HCT116 (cell line): ENCODE measurements at regions not wholly inside any gene's neighbourhood (a gene's known extent, or its start where the extent isn't known, plus 50 kb on each side); places are given as distances from the start of the nearest gene placed in this dataset.
"Not testable (repeated sequence)": the region's sequence is repeated elsewhere in the genome, so short reads cannot be mapped to it uniquely, and the experiment has no call there.

Experiments used
- ATAC-seq: fragments of 200-7000 bp; cut with Tn5 transposase; 2 replicates; pipeline ENCODE4 v1.9.1; 2020; ENCODE audit warnings: mild to moderate bottlenecking, moderate library complexity
- BruUV-seq: library from RNA; stranded (reverse); fragments of 400-500 nt; replicated peaks from 2 replicates; lab custom pipeline; 2021; lab: Mats Ljungman, UMichigan
- CTCF ChIA-PET: fragments of 300-600 bp; sonication (Branson Sonifier 250); formaldehyde crosslinking; loops from one replicate; lab custom pipeline; 2021; ENCODE audit warnings: antibody characterized with exemption; lab: Charles Lee
- POLR2A ChIA-PET: fragments of 300-600, 350-600 bp; sonication (Branson Sonifier 250); formaldehyde crosslinking; loops from one replicate; lab custom pipeline; 2021; ENCODE audit warnings: antibody characterized with exemption; lab: Charles Lee
- RAD21 ChIA-PET, 2 experiments: fragments of 300-600 bp; sonication (Branson Sonifier 250); formaldehyde crosslinking; loops; one replicate each; lab custom pipeline; 2023; ENCODE audit warnings: low total read pairs in 2 of 2; ENCODE audit not compliant: uncharacterized antibody in 2 of 2, unreplicated experiment in 2 of 2, low non-redundant PET in 1 of 2; lab: Charles Lee
- DNase-seq: peaks from one replicate; pipeline ENCODE4 v3.0.0-alpha.2; 2010; ENCODE audit warnings: low read depth, low spot score
- H2AFZ ChIP-seq: fragments of 200-600 bp; shearing (Covaris generic), sonication (generic); 2 replicates; pipeline ENCODE4 v1.6.1; 2017; ENCODE audit warnings: low read depth, mixed run types, mixed read lengths, antibody characterized with exemption, low read length; ENCODE audit not compliant: poor library complexity, severe bottlenecking
- H3K27ac ChIP-seq: 2 replicates; pipeline ENCODE4 v1.5.1; 2012; ENCODE audit warnings: low read depth, low read length
- H3K27me3 ChIP-seq: fragments of 200-600 bp; sonication (generic); 2 replicates; pipeline ENCODE4 v1.6.1; 2016; ENCODE audit warnings: mixed run types, low read length, mixed read lengths; ENCODE audit not compliant: insufficient read depth
- H3K36me3 ChIP-seq, 2 experiments: fragments of 200-500 bp in 1 of 2; fragments of 200-600 bp in 1 of 2; sonication (Bioruptor generic) in 1 of 2; sonication (generic) in 1 of 2; 2 replicates each; pipeline versions ENCODE4 v1.5.1 to v1.6.1; 2014 to 2016; ENCODE audit warnings: low read length in 2 of 2, inconsistent platforms in 1 of 2, mixed read lengths in 1 of 2, mixed run types in 1 of 2; ENCODE audit not compliant: insufficient read depth in 2 of 2, control insufficient read depth in 1 of 2
- H3K4me1 ChIP-seq, 2 experiments: fragments of 200-600 bp in 1 of 2; sonication (generic) in 1 of 2; 2 replicates each; pipeline versions ENCODE4 v1.5.1 to v1.6.1; 2012 to 2017; ENCODE audit warnings: low read length in 2 of 2, inconsistent platforms in 1 of 2, mild to moderate bottlenecking in 1 of 2, mixed read lengths in 1 of 2, mixed run types in 1 of 2, moderate library complexity in 1 of 2; ENCODE audit not compliant: insufficient read depth in 2 of 2, control insufficient read depth in 1 of 2
- H3K4me2 ChIP-seq: fragments of 200-600 bp; sonication (generic); 2 replicates; pipeline ENCODE4 v1.6.1; 2017; ENCODE audit warnings: mixed run types, low read length, mixed read lengths
- H3K4me3 ChIP-seq, 2 experiments: fragments of 200-600 bp in 1 of 2; sonication (generic) in 1 of 2; replicated peaks in 1 of 2; 2 replicates each; pipeline ENCODE4 v1.5.1; 2011 to 2016; ENCODE audit warnings: low read length in 2 of 2, control low read depth in 1 of 2, low read depth in 1 of 2, mild to moderate bottlenecking in 1 of 2, mixed read lengths in 1 of 2, mixed run types in 1 of 2
- H3K79me2 ChIP-seq: fragments of 200-600 bp; sonication (generic); 2 replicates; pipeline ENCODE4 v1.6.1; 2017; ENCODE audit warnings: mild to moderate bottlenecking, mixed run types, low read length, moderate library complexity, mixed read lengths; ENCODE audit not compliant: insufficient read depth
- H3K9ac ChIP-seq: fragments of 200-600 bp; sonication (generic); 2 replicates; pipeline ENCODE4 v1.6.1; 2016; ENCODE audit warnings: low read length, mixed read lengths
- H3K9me2 ChIP-seq: fragments of 200-600 bp; sonication (generic), shearing (Covaris generic); 2 replicates; pipeline ENCODE4 v1.6.1; 2017; ENCODE audit warnings: mixed run types, mild to moderate bottlenecking, moderate library complexity; ENCODE audit not compliant: insufficient read depth
- H3K9me3 ChIP-seq, 2 experiments: fragments of 200-500 bp in 1 of 2; fragments of 200-600 bp in 1 of 2; sonication (Bioruptor generic) in 1 of 2; sonication (generic) in 1 of 2; 2 replicates each; pipeline ENCODE4 v1.6.1; 2014 to 2017; ENCODE audit warnings: low read length in 2 of 2, mixed read lengths in 2 of 2, inconsistent platforms in 1 of 2, low read depth in 1 of 2, mild to moderate bottlenecking in 1 of 2, mixed run types in 1 of 2, moderate library complexity in 1 of 2; ENCODE audit not compliant: control insufficient read depth in 1 of 2, insufficient read depth in 1 of 2
- H4K20me1 ChIP-seq: fragments of 200-600 bp; sonication (generic), shearing (Covaris generic); 2 replicates; pipeline ENCODE4 v1.6.1; 2017; ENCODE audit warnings: mixed run types, mild to moderate bottlenecking, moderate library complexity; ENCODE audit not compliant: insufficient read depth
- CEBPB ChIP-seq: IDR thresholded peaks from 2 replicates; pipeline ENCODE4 v1.6.1; 2012; ENCODE audit warnings: low read depth
- EGR1 ChIP-seq: IDR thresholded peaks from 2 replicates; pipeline ENCODE4 v1.6.1; 2012; ENCODE audit warnings: low read depth
- ELF1 ChIP-seq: IDR thresholded peaks from 2 replicates; pipeline ENCODE4 v1.6.1; 2012; ENCODE audit warnings: low read depth, borderline replicate concordance
- EZH2 ChIP-seq: fragments of 200-600 bp; sonication (generic); IDR thresholded peaks from 2 replicates; pipeline ENCODE4 v1.6.1; 2017; ENCODE audit warnings: antibody characterized with exemption, mixed run types
- EZH2phosphoT487 ChIP-seq: fragments of 200-600 bp; IDR thresholded peaks from 2 replicates; pipeline ENCODE4 v1.6.1; 2018; ENCODE audit warnings: antibody characterized with exemption, borderline replicate concordance
- JUND ChIP-seq: IDR thresholded peaks from 2 replicates; pipeline ENCODE4 v1.6.1; 2012
- POLR2A ChIP-seq: IDR thresholded peaks from 2 replicates; pipeline ENCODE4 v1.7.0; 2011; ENCODE audit warnings: borderline replicate concordance; ENCODE audit not compliant: insufficient read depth, insufficient read length; ENCODE audit errors: extremely low read depth
- SIN3A ChIP-seq: IDR thresholded peaks from 2 replicates; pipeline ENCODE4 v1.6.1; 2012; ENCODE audit warnings: low read depth
- SRF ChIP-seq: IDR thresholded peaks from 2 replicates; pipeline ENCODE4 v1.6.1; 2012; ENCODE audit warnings: low read depth
- TCF7L2 ChIP-seq: IDR thresholded peaks from 2 replicates; pipeline ENCODE4 v1.7.0; 2011; ENCODE audit warnings: borderline replicate concordance, inconsistent platforms; ENCODE audit not compliant: insufficient read depth, insufficient read length; ENCODE audit errors: extremely low read depth
- YY1 ChIP-seq: IDR thresholded peaks from 2 replicates; pipeline ENCODE4 v1.6.1; 2011; ENCODE audit warnings: low read length, low read depth, moderate library complexity, mild to moderate bottlenecking; ENCODE audit not compliant: insufficient replicate concordance; ENCODE audit errors: extremely low read depth
- ZBTB33 ChIP-seq: IDR thresholded peaks from 2 replicates; pipeline ENCODE4 v1.6.1; 2011; ENCODE audit warnings: mild to moderate bottlenecking, low read length, moderate library complexity; ENCODE audit not compliant: insufficient replicate concordance; ENCODE audit errors: extremely low read depth
- ZFX ChIP-seq: fragments of 450-650 bp; IDR thresholded peaks from 2 replicates; pipeline ENCODE4 v1.6.1; 2017
- intact Hi-C: fragments of 100-400 bp; cut with micrococcal nuclease; formaldehyde crosslinking; loops from 2 replicates; pipeline ENCODE4 v1.10.0; 2022
- TF ChIP-seq, protein P1 (sequence below): IDR thresholded peaks from 2 replicates; pipeline ENCODE4 v1.6.1; 2012

DNA sequence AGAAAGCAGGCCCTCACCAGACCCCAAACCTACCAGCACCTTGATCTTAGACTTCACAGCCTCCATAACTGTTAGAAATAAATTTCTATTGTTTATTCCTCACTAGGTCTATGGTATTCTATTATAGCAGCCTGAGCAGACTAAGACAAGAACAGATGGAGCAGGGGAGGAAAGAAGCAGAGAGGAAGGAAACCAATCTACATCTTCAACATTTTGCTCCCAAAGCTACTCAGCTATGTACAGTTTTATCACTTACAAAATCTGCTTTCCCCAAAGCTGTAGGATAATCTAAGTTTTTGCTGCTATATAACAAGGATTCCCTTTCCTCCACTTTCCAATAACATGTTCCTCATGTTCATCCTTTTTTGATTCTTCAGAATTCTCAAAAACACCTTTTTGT lies 274.4 kb upstream of the CHAC2 start (continued):
- TF ChIP-seq CEBPB (no peak), POLR2A (no peak)

DNA sequence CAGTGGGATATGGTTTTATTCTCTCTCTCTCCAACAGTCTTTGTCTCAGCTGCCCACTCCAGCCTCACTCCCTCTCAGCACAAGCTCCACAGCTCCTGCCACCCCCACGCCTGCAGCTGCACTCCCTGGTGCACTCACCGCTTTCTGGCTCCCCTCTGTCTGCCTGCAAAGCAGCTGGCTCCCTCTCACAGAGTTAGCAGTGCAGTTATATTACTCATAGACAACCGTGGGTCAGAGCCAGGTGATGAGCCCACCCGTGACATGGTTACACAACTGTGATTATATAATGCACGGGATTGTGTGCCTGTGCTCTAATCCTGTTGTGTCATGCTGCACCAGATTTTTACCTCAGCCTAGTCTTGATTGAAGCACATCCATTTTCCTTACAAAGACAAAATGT lies 276.9 kb upstream of the CHAC2 start:
- H3K27ac ChIP-seq = no peak overlapping the region
- no peaks in the 10 kb centered on the region for H3K9me2 ChIP-seq
- H3K4me1 ChIP-seq = no peaks in the 10 kb centered on the region
- H3K9me3 ChIP-seq = no peaks in the 10 kb centered on the region
- no peak overlapping the region for H2AFZ ChIP-seq
- H3K4me2 ChIP-seq = no peak overlapping the region
- CTCF ChIA-PET = no interaction called here
- no peaks in the 10 kb centered on the region for H3K36me3 ChIP-seq
- intact Hi-C loops = no loop called here
- no TSS peak for BruUV-seq
- TF ChIP-seq ZBTB33 (no peak), YY1 (no peak), POLR2A (no peak), EZH2 (no peak), EZH2phosphoT487 (no peak), SIN3A (no peak), TCF7L2 (no peak), CEBPB (no peak), SRF (no peak), EGR1 (no peak), ELF1 (no peak), JUND (no peak), ZFX (no peak)
- TF ChIP-seq, protein P1, sequence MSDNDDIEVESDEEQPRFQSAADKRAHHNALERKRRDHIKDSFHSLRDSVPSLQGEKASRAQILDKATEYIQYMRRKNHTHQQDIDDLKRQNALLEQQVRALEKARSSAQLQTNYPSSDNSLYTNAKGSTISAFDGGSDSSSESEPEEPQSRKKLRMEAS = no peak
- TF ChIP-seq, all 23 proteins: peak for 0
- H3K9ac ChIP-seq = no peak overlapping the region
- H3K79me2 ChIP-seq = no peaks in the 10 kb centered on the region
- DNase-seq (no peak), ATAC-seq (no peak)
- RAD21 ChIA-PET = no interaction called here
- POLR2A ChIA-PET = no interaction called here
- no peaks in the 10 kb centered on the region for H3K27me3 ChIP-seq
- H3K4me3 ChIP-seq = no peak overlapping the region
- H4K20me1 ChIP-seq = no peaks in the 10 kb centered on the region

DNA sequence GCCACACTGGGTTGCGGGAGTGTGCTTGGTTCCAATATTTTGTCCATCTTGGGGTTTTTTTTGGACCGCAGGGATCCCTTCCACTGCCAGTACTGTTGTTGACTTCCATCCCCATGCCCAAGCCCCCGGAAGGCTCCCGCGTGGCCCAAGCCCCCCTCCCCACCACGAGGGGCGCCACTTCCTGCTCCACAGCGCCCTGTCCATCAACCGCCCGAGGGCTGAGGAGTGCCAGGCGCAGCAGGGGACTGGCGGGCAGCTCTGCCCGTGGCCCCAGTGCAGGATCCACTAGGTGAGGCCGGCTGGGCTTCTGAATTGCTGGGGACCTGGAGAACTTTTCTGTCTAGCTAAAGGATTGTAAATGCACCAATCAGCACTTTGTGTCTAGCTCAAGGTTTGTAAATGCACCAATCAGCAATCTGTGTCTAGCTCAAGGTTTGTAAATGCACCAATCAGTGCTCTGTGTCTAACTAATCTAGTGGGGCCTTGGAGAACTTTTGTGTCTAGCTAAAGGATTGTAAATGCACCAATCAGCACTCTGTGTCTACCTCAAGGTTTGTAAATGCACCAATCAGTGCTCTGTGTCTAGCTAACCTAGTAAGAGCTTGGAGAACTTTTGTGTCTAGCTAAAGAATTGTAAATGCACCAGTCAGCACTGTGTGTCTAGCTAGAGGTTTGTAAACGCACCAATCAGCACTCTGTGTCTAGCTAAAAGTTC lies 281.3 kb upstream of the CHAC2 start:
- intact Hi-C loops, H3K9me2 ChIP-seq, H3K4me1 ChIP-seq, CTCF ChIA-PET, H3K27ac ChIP-seq, H3K9ac ChIP-seq, H3K4me3 ChIP-seq, DNase-seq, RAD21 ChIA-PET, H3K27me3 ChIP-seq, H3K36me3 ChIP-seq, H4K20me1 ChIP-seq, H3K79me2 ChIP-seq, POLR2A ChIA-PET, H3K9me3 ChIP-seq, H3K4me2 ChIP-seq, H2AFZ ChIP-seq, ATAC-seq, BruUV-seq: not testable (repeated sequence)
